ENCODE measurements at regions not wholly inside any gene's neighbourhood (a gene's known extent, or its start where the extent isn't known, plus 50 kb on each side); places are given as distances from the start of the nearest gene placed in this dataset.
A peak's percentile ranks its signal among the peaks of the same experiment; 100 is the strongest.

- Histone ChIP-seq H3K79me2 (ENCODE audit: low read length) (no peaks in the 10 kb centered on the region), H3K4me3 (ENCODE audit: low read length) (no peak overlapping the region), H3K4me2 (ENCODE audit: low read depth, low read length) (no peak overlapping the region), H3K4me1 (ENCODE audit: low read length) (peaks cover 9% of the 10 kb centered on the region; the same call in 1 of the 2 replicates), H4K20me1 (ENCODE audit: insufficient read depth, low read length) (no peaks in the 10 kb centered on the region), H3K27ac (ENCODE audit: low read length) (no peak overlapping the region), H2AFZ (ENCODE audit: low read length) (no peak overlapping the region), H3K27me3 (replicated peaks; ENCODE audit: insufficient read depth, low read length) (no peaks in the 10 kb centered on the region), H3K36me3 (replicated peaks; ENCODE audit: insufficient read depth, low read length) (no peaks in the 10 kb centered on the region), H3K9me2 (replicated peaks; ENCODE audit: insufficient read depth, low read length) (no peaks in the 10 kb centered on the region), H3K9me3 (replicated peaks; ENCODE audit: insufficient read depth, low read length) (no peaks in the 10 kb centered on the region), H3F3A (ENCODE audit: insufficient read depth, low read length) (no peaks in the 10 kb centered on the region), H3K9ac (ENCODE audit: low read length) (no peak overlapping the region)
- no peak for DNase-seq
- no peak for TF ChIP-seq EZH2phosphoT487 (IDR thresholded peaks at IDR 0.05; ENCODE audit: low read length)
These were observed 194.2 kb upstream of the NT5E start for GRCh38 chr6:85255661-85256060.

- no peaks in the 10 kb centered on the region for H3K27me3 ChIP-seq (replicated peaks; ENCODE audit: insufficient read depth, low read length)
- no peaks in the 10 kb centered on the region for H3K79me2 ChIP-seq (ENCODE audit: low read length)
- H2AFZ ChIP-seq (ENCODE audit: low read length): no peak overlapping the region; the same call in 1 of the 2 replicates
- DNase-seq: peak; percentile 44
- no peak for TF ChIP-seq EZH2phosphoT487 (IDR thresholded peaks at IDR 0.05; ENCODE audit: low read length)
- TF ChIP-seq EZH2 (optimal IDR thresholded peaks at IDR 0.05; ENCODE audit: low read depth, low read length): no peak
- no peak for TF ChIP-seq CTCF (IDR thresholded peaks at IDR 0.05; ENCODE audit: low read length)
- H3K9me3 ChIP-seq (replicated peaks; ENCODE audit: insufficient read depth, low read length): no peaks in the 10 kb centered on the region
- H3K36me3 ChIP-seq (replicated peaks; ENCODE audit: insufficient read depth, low read length): no peaks in the 10 kb centered on the region
- H3K4me3 ChIP-seq (ENCODE audit: low read length): no peak overlapping the region
- peak overlapping the region; percentile 13; the same call in 1 of the 2 replicates for H3K4me2 ChIP-seq (ENCODE audit: low read depth, low read length)
- H3F3A ChIP-seq (ENCODE audit: insufficient read depth, low read length): no peaks in the 10 kb centered on the region
- no peaks in the 10 kb centered on the region for H3K9me2 ChIP-seq (replicated peaks; ENCODE audit: insufficient read depth, low read length)
- H4K20me1 ChIP-seq (ENCODE audit: insufficient read depth, low read length): no peaks in the 10 kb centered on the region
- peaks cover 9% of the 10 kb centered on the region; the same call in 1 of the 2 replicates for H3K4me1 ChIP-seq (ENCODE audit: low read length)
- peak overlapping the region; percentile 37; the same call in 1 of the 2 replicates for H3K27ac ChIP-seq (ENCODE audit: low read length)
- no peak overlapping the region for H3K9ac ChIP-seq (ENCODE audit: low read length)
These were observed 197.3 kb upstream of the NT5E start for GRCh38 chr6:85252552-85252951.

GRCh38 chr6:85252085-85252484, 197.8 kb upstream of the NT5E start:
- Histone ChIP-seq H3K36me3 (replicated peaks; ENCODE audit: insufficient read depth, low read length) (no peaks in the 10 kb centered on the region), H3F3A (ENCODE audit: insufficient read depth, low read length) (no peaks in the 10 kb centered on the region), H3K79me2 (ENCODE audit: low read length) (no peaks in the 10 kb centered on the region), H3K27ac (ENCODE audit: low read length) (no peak overlapping the region), H3K4me3 (ENCODE audit: low read length) (no peak overlapping the region), H3K9me2 (replicated peaks; ENCODE audit: insufficient read depth, low read length) (no peaks in the 10 kb centered on the region), H3K27me3 (replicated peaks; ENCODE audit: insufficient read depth, low read length) (no peaks in the 10 kb centered on the region), H2AFZ (ENCODE audit: low read length) (no peak overlapping the region), H3K4me1 (ENCODE audit: low read length) (peaks cover 9% of the 10 kb centered on the region; the same call in 1 of the 2 replicates), H4K20me1 (ENCODE audit: insufficient read depth, low read length) (no peaks in the 10 kb centered on the region), H3K9me3 (replicated peaks; ENCODE audit: insufficient read depth, low read length) (no peaks in the 10 kb centered on the region), H3K4me2 (ENCODE audit: low read depth, low read length) (no peak overlapping the region), H3K9ac (ENCODE audit: low read length) (no peak overlapping the region)
- TF ChIP-seq CTCF (IDR thresholded peaks at IDR 0.05; ENCODE audit: low read length): no peak
- TF ChIP-seq EZH2phosphoT487 (IDR thresholded peaks at IDR 0.05; ENCODE audit: low read length): no peak
- no peak for TF ChIP-seq EZH2 (optimal IDR thresholded peaks at IDR 0.05; ENCODE audit: low read depth, low read length)
- no peak for DNase-seq

- no peaks in the 10 kb centered on the region for H3K9me3 ChIP-seq (replicated peaks; ENCODE audit: insufficient read depth, low read length)
- no peak overlapping the region for H3K9ac ChIP-seq (ENCODE audit: low read length)
- H3K27me3 ChIP-seq (replicated peaks; ENCODE audit: insufficient read depth, low read length): no peaks in the 10 kb centered on the region
- no peak overlapping the region for H3K4me2 ChIP-seq (ENCODE audit: low read depth, low read length)
- H2AFZ ChIP-seq (ENCODE audit: low read length): no peak overlapping the region
- H3K36me3 ChIP-seq (replicated peaks; ENCODE audit: insufficient read depth, low read length): no peaks in the 10 kb centered on the region
- DNase-seq: no peak
- H3K27ac ChIP-seq (ENCODE audit: low read length): no peak overlapping the region
- no peaks in the 10 kb centered on the region for H4K20me1 ChIP-seq (ENCODE audit: insufficient read depth, low read length)
- TF ChIP-seq CTCF (IDR thresholded peaks at IDR 0.05; ENCODE audit: low read length) (no peak), EZH2phosphoT487 (IDR thresholded peaks at IDR 0.05; ENCODE audit: low read length) (no peak), EZH2 (optimal IDR thresholded peaks at IDR 0.05; ENCODE audit: low read depth, low read length) (no peak)
- H3K79me2 ChIP-seq (ENCODE audit: low read length): no peaks in the 10 kb centered on the region
- H3K9me2 ChIP-seq (replicated peaks; ENCODE audit: insufficient read depth, low read length): no peaks in the 10 kb centered on the region
- peaks cover 9% of the 10 kb centered on the region; the same call in 1 of the 2 replicates for H3K4me1 ChIP-seq (ENCODE audit: low read length)
- no peak overlapping the region for H3K4me3 ChIP-seq (ENCODE audit: low read length)
- no peaks in the 10 kb centered on the region for H3F3A ChIP-seq (ENCODE audit: insufficient read depth, low read length)
These were observed 198.6 kb upstream of the NT5E start for GRCh38 chr6:85251300-85251699.
